HEK293 (cell line): ENCODE measurements at regions not wholly inside any gene's neighbourhood (a gene's known extent, or its start where the extent isn't known, plus 50 kb on each side); places are given as distances from the start of the nearest gene placed in this dataset.

ENCODE experiments used
- BCL11B ChIP-seq: fragments of 450-650 bp; formaldehyde crosslinking; IDR thresholded peaks from 2 replicates; pipeline ENCODE4 v1.5.1; 2016; ENCODE audit warnings: low read depth, missing biosample characterization, missing genetic modification characterization
- PATZ1 ChIP-seq: fragments of 450-650 bp; formaldehyde crosslinking; IDR thresholded peaks from 2 replicates; pipeline ENCODE4 v1.5.1; 2016; ENCODE audit warnings: missing biosample characterization, missing genetic modification characterization
- RBAK ChIP-seq: fragments of 450-650 bp; formaldehyde crosslinking; IDR thresholded peaks from 2 replicates; pipeline ENCODE4 v1.5.1; 2016; ENCODE audit warnings: missing biosample characterization, missing genetic modification characterization
- TCF7L2 ChIP-seq: IDR thresholded peaks from 2 replicates; pipeline ENCODE4 v1.6.1; 2011; ENCODE audit warnings: low read depth, mild to moderate bottlenecking, inconsistent platforms, low read length, moderate library complexity, borderline replicate concordance
- WT1 ChIP-seq: fragments of 450-650 bp; formaldehyde crosslinking; IDR thresholded peaks from 2 replicates; pipeline ENCODE4 v1.5.1; 2016; ENCODE audit warnings: missing biosample characterization, missing genetic modification characterization
- YY1 ChIP-seq: fragments of 450-650 bp; formaldehyde crosslinking; IDR thresholded peaks from 2 replicates; pipeline ENCODE4 v1.5.1; 2018; ENCODE audit warnings: missing biosample characterization, missing genetic modification characterization
- ZFP3 ChIP-seq: fragments of 450-650 bp; formaldehyde crosslinking; IDR thresholded peaks from 2 replicates; pipeline ENCODE4 v1.5.1; 2016; ENCODE audit warnings: low read depth, missing biosample characterization, missing genetic modification characterization
- ZNF274 ChIP-seq, 2 experiments: fragments of 200-500 bp in 1 of 2; fragments of 450-650 bp in 1 of 2; sonication (Bioruptor generic) in 1 of 2; formaldehyde crosslinking in 1 of 2; IDR thresholded peaks; 2 replicates each; pipeline versions ENCODE4 v1.5.1 to v1.6.1; 2014 to 2016; ENCODE audit warnings: borderline replicate concordance in 1 of 2, inconsistent platforms in 1 of 2, low read length in 1 of 2, missing biosample characterization in 1 of 2, missing genetic modification characterization in 1 of 2
- ZNF311 ChIP-seq: fragments of 450-650 bp; formaldehyde crosslinking; IDR thresholded peaks from 2 replicates; pipeline ENCODE4 v1.5.1; 2017; ENCODE audit warnings: missing biosample characterization, missing genetic modification characterization, borderline replicate concordance
- ZNF324 ChIP-seq: fragments of 450-650 bp; formaldehyde crosslinking; IDR thresholded peaks from 2 replicates; pipeline ENCODE4 v1.5.1; 2016; ENCODE audit warnings: missing biosample characterization, missing genetic modification characterization
- ZNF341 ChIP-seq: fragments of 450-650 bp; formaldehyde crosslinking; IDR thresholded peaks from 2 replicates; pipeline ENCODE4; 2016; ENCODE audit warnings: low read depth, missing biosample characterization, missing genetic modification characterization
- ZNF701 ChIP-seq: fragments of 450-650 bp; formaldehyde crosslinking; IDR thresholded peaks from 2 replicates; pipeline ENCODE4 v1.5.1; 2016; ENCODE audit warnings: missing biosample characterization, missing genetic modification characterization
- TF ChIP-seq, protein P1 (sequence below): fragments of 450-650 bp; formaldehyde crosslinking; IDR thresholded peaks from 2 replicates; pipeline ENCODE4 v1.5.1; 2016; ENCODE audit warnings: missing biosample characterization, missing genetic modification characterization
- TF ChIP-seq, protein P2 (sequence below): fragments of 450-650 bp; formaldehyde crosslinking; IDR thresholded peaks from 2 replicates; pipeline ENCODE4 v1.5.1; 2016; ENCODE audit warnings: missing biosample characterization, missing genetic modification characterization

GRCh38 chr3:148366743-148367410 is 330.8 kb upstream of the AGTR1 start:
- no peak for TF ChIP-seq TCF7L2
- TF ChIP-seq, protein P1, sequence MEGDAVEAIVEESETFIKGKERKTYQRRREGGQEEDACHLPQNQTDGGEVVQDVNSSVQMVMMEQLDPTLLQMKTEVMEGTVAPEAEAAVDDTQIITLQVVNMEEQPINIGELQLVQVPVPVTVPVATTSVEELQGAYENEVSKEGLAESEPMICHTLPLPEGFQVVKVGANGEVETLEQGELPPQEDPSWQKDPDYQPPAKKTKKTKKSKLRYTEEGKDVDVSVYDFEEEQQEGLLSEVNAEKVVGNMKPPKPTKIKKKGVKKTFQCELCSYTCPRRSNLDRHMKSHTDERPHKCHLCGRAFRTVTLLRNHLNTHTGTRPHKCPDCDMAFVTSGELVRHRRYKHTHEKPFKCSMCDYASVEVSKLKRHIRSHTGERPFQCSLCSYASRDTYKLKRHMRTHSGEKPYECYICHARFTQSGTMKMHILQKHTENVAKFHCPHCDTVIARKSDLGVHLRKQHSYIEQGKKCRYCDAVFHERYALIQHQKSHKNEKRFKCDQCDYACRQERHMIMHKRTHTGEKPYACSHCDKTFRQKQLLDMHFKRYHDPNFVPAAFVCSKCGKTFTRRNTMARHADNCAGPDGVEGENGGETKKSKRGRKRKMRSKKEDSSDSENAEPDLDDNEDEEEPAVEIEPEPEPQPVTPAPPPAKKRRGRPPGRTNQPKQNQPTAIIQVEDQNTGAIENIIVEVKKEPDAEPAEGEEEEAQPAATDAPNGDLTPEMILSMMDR (tag by site-specific recombination): no peak
- no peak for TF ChIP-seq ZNF274 (IDR thresholded peaks at IDR 0.05; ENCODE audit: low read length)
- TF ChIP-seq ZNF274 (tag by site-specific recombination; IDR thresholded peaks at IDR 0.05; ENCODE audit: borderline replicate concordance): no peak
- TF ChIP-seq ZNF311 (tag by site-specific recombination): no peak
- TF ChIP-seq BCL11B (tag by site-specific recombination): no peak
- TF ChIP-seq RBAK: no peak
- no peak for TF ChIP-seq PATZ1
- no peak for TF ChIP-seq ZNF341 (tag by site-specific recombination)
- no peak for TF ChIP-seq ZFP3
- TF ChIP-seq, protein P2, sequence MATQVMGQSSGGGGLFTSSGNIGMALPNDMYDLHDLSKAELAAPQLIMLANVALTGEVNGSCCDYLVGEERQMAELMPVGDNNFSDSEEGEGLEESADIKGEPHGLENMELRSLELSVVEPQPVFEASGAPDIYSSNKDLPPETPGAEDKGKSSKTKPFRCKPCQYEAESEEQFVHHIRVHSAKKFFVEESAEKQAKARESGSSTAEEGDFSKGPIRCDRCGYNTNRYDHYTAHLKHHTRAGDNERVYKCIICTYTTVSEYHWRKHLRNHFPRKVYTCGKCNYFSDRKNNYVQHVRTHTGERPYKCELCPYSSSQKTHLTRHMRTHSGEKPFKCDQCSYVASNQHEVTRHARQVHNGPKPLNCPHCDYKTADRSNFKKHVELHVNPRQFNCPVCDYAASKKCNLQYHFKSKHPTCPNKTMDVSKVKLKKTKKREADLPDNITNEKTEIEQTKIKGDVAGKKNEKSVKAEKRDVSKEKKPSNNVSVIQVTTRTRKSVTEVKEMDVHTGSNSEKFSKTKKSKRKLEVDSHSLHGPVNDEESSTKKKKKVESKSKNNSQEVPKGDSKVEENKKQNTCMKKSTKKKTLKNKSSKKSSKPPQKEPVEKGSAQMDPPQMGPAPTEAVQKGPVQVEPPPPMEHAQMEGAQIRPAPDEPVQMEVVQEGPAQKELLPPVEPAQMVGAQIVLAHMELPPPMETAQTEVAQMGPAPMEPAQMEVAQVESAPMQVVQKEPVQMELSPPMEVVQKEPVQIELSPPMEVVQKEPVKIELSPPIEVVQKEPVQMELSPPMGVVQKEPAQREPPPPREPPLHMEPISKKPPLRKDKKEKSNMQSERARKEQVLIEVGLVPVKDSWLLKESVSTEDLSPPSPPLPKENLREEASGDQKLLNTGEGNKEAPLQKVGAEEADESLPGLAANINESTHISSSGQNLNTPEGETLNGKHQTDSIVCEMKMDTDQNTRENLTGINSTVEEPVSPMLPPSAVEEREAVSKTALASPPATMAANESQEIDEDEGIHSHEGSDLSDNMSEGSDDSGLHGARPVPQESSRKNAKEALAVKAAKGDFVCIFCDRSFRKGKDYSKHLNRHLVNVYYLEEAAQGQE (tag by site-specific recombination): no peak
- no peak for TF ChIP-seq ZNF324 (tag by site-specific recombination)
- TF ChIP-seq YY1: no peak
- no peak for TF ChIP-seq ZNF701 (tag by site-specific recombination)
- TF ChIP-seq WT1 (tag by site-specific recombination): no peak
